Vagina (tissue), 2 donors: ENCODE measurements at regions not wholly inside any gene's neighbourhood (a gene's known extent, or its start where the extent isn't known, plus 50 kb on each side); places are given as distances from the start of the nearest gene placed in this dataset.

Experiments used
- POLR2AphosphoS5 ChIP-seq, 2 donors: sonication (generic); formaldehyde crosslinking; IDR thresholded peaks; one replicate each; pipeline ENCODE4 v1.9.0; 2017; ENCODE audit warnings: antibody characterized with exemption in 2 of 2, mild to moderate bottlenecking in 2 of 2, low read depth in 1 of 2; ENCODE audit not compliant: insufficient read depth in 1 of 2
- TF ChIP-seq, protein P1 (sequence below), 3 experiments: fragments of 450-650 bp in 2 of 3; fragments of 200-600 bp in 1 of 3; sonication (generic) in 1 of 3; IDR thresholded peaks; one replicate each; pipeline ENCODE4 v1.5.1; 2017 to 2019; ENCODE audit warnings: antibody characterized with exemption in 3 of 3, mild to moderate bottlenecking in 2 of 3, moderate library complexity in 2 of 3

DNA sequence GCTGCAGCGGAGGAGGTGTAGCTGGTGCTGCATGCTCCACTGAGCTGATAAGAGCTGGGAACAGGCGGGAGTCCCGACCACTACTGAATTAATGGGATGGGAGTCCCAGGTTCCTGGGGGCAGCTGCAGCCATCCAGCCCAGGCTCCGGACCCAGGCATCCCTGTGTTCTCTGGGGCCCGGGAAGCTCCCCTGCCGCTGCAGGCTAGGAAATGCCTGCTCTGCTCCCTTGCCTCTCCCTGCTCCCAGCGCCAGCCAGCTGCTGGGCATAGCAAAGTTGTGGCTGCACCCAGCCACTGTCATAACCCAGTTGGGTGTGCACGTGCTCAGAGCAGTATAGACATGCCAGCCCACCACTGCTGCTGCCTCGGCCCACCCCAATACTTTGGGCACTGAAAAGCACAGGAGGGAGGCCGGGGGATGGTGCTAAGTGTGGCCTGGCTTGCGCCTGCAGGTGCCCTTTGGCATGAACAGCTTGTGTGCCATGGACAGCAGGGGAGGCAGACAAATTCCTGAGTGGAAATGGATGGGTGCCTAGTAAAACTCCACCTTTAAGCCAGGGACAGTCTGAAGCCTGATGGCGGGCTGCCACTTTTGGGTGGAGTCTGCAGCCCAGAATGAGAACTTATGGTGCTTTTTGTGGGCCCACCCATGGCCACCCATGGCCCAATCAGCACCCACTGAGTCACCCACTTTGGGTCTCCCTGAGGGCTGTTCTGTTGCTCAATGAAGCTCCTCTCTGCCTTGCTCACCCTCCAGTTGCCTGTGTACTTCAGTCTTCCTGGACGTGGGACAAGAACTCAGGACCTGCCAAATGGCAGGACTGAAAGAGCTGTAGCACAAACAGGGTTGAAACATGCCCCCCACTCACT, 219.3 kb upstream of the TMEFF2 start:
- no peak for TF ChIP-seq POLR2AphosphoS5 (IDR thresholded peaks at IDR 0.05; ENCODE audit: insufficient read depth in 1 of 2, low read depth in 1 of 2)
- TF ChIP-seq, protein P1, sequence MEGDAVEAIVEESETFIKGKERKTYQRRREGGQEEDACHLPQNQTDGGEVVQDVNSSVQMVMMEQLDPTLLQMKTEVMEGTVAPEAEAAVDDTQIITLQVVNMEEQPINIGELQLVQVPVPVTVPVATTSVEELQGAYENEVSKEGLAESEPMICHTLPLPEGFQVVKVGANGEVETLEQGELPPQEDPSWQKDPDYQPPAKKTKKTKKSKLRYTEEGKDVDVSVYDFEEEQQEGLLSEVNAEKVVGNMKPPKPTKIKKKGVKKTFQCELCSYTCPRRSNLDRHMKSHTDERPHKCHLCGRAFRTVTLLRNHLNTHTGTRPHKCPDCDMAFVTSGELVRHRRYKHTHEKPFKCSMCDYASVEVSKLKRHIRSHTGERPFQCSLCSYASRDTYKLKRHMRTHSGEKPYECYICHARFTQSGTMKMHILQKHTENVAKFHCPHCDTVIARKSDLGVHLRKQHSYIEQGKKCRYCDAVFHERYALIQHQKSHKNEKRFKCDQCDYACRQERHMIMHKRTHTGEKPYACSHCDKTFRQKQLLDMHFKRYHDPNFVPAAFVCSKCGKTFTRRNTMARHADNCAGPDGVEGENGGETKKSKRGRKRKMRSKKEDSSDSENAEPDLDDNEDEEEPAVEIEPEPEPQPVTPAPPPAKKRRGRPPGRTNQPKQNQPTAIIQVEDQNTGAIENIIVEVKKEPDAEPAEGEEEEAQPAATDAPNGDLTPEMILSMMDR (IDR thresholded peaks at IDR 0.05): no peak
